Left lung (tissue), 4 donors: ENCODE measurements at regions not wholly inside any gene's neighbourhood (a gene's known extent, or its start where the extent isn't known, plus 50 kb on each side); places are given as distances from the start of the nearest gene placed in this dataset.
"Not testable (repeated sequence)": the region's sequence is repeated elsewhere in the genome, so short reads cannot be mapped to it uniquely, and the experiment has no call there.

Experiments
- ATAC-seq: fragments of 200-7000 bp; cut with Tn5 transposase; one replicate; pipeline ENCODE4 v1.9.1; 2020; ENCODE audit warnings: moderate library complexity
- DNase-seq, 4 donors: peaks; one replicate each; pipeline ENCODE4 v3.0.0-alpha.2; 2013 to 2020
- H3K27ac ChIP-seq, 2 donors: fragments of 200-600 bp; sonication (generic) in 1 of 2; one replicate each; pipeline versions ENCODE4 v1.5.0 to v1.8.0; 2020 to 2021
- H3K27me3 ChIP-seq, 2 donors: fragments of 200-600 bp; sonication (generic) in 1 of 2; one replicate each; pipeline versions ENCODE4 v1.5.0 to v1.8.0; 2020 to 2021
- H3K36me3 ChIP-seq, 2 donors: fragments of 200-600 bp; sonication (generic) in 1 of 2; one replicate each; pipeline versions ENCODE4 v1.5.0 to v1.8.0; 2020 to 2021
- H3K4me1 ChIP-seq, 2 donors: fragments of 200-600 bp; one replicate each; pipeline ENCODE4 v1.8.0; 2021
- H3K4me3 ChIP-seq, 2 donors: fragments of 200-600 bp; sonication (generic) in 1 of 2; one replicate each; pipeline versions ENCODE4 v1.5.0 to v1.8.0; 2020 to 2021; ENCODE audit warnings: mild to moderate bottlenecking in 1 of 2
- H3K9me3 ChIP-seq, 2 donors: fragments of 200-600 bp; sonication (generic) in 1 of 2; one replicate each; pipeline versions ENCODE4 v1.5.0 to v1.8.0; 2020 to 2021
- intact Hi-C, 2 donors: fragments of 100-400 bp; cut with DNase I; formaldehyde crosslinking; loops; one replicate each; pipeline versions ENCODE4 v1.11.2 to v1.14.2; 2022
- TF ChIP-seq, protein P1 (sequence below), 2 donors: fragments of 200-600 bp; sonication (generic) in 1 of 2; IDR thresholded peaks; one replicate each; pipeline versions ENCODE4 v1.5.0 to v1.8.0; 2021; ENCODE audit warnings: antibody characterized with exemption in 2 of 2
- donor health status: DM: no; HTN: yes; CAD: no.
- donor health status: DM: no; HTN: no; CAD: no.

DNA sequence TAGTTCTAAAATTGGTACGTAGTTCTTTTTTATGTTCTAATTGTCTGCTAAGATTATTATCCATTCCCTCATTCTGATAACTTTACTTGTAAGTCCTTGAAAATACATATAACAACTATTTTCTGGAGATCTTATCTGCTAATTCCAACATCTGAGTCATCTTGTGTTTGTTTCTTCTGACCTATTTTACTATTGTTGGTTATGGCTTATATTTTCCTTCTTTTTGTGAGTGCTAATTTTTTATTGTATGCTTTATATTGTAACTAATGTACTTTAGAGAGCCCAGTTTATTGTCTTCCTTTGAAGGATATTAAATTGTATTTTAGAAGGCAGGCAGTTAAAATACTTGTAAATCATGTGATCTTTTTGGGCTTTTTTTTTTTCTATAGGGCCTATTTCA lies 149.3 kb upstream of the LRFN5 start:
- TF ChIP-seq, protein P1, sequence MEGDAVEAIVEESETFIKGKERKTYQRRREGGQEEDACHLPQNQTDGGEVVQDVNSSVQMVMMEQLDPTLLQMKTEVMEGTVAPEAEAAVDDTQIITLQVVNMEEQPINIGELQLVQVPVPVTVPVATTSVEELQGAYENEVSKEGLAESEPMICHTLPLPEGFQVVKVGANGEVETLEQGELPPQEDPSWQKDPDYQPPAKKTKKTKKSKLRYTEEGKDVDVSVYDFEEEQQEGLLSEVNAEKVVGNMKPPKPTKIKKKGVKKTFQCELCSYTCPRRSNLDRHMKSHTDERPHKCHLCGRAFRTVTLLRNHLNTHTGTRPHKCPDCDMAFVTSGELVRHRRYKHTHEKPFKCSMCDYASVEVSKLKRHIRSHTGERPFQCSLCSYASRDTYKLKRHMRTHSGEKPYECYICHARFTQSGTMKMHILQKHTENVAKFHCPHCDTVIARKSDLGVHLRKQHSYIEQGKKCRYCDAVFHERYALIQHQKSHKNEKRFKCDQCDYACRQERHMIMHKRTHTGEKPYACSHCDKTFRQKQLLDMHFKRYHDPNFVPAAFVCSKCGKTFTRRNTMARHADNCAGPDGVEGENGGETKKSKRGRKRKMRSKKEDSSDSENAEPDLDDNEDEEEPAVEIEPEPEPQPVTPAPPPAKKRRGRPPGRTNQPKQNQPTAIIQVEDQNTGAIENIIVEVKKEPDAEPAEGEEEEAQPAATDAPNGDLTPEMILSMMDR (IDR thresholded peaks at IDR 0.05): no peak
- H3K27ac ChIP-seq: no peak overlapping the region
- no peaks in the 10 kb centered on the region for H3K27me3 ChIP-seq
- intact Hi-C loops: no loop called here
- DNase-seq (no peak), ATAC-seq (no peak)
- no peak overlapping the region for H3K4me3 ChIP-seq
- no peaks in the 10 kb centered on the region for H3K9me3 ChIP-seq
- H3K4me1 ChIP-seq: no peaks in the 10 kb centered on the region
- H3K36me3 ChIP-seq: no peaks in the 10 kb centered on the region

DNA sequence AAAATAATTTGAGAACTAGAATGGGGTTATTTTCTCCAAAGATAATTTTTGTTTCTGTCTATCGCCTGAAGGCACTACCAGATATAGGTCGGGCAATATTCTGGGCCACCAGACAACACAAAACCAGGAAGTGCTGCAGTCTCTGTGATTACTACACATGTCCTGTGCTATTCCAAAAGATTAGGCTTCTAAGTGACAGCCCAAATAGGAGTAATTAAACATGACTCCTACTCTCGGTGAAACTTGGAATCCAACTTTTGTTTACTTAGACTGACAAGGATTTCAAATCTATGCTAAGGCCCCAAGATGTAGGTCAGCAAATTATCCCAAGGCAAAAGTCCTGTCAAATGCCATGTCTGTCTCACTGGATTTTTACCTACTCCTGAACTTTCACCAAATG lies 157.6 kb upstream of the LRFN5 start:
- Histone ChIP-seq H3K27ac (no peak overlapping the region), H3K9me3 (no peaks in the 10 kb centered on the region), H3K36me3 (no peaks in the 10 kb centered on the region), H3K4me1 (no peaks in the 10 kb centered on the region), H3K4me3 (no peak overlapping the region), H3K27me3 (no peaks in the 10 kb centered on the region)
- intact Hi-C loops: no loop called here
- ATAC-seq (peak; percentile 29), DNase-seq (no peak)
- TF ChIP-seq, protein P1 (IDR thresholded peaks at IDR 0.05): no peak

DNA sequence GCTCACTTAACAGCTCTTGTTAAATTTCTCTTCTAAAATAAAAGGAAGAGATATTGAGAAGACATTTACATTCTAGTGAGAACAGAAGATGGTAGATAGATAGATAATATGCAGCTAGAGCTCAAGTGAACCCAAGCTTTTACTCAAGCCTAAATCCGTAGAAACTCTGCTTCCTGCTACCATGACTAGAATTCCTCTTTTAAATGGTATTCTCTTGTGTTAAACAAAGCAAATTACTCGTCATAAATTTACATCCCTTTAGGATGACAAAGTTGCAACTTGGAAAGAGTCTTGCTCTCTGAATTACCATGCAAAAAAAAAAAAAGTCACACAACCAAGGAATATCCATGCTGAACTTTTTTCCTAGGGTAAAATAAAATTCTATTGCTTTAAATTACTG lies 160.7 kb upstream of the LRFN5 start:
- Histone ChIP-seq H3K4me3 (no peak overlapping the region), H3K27ac (no peak overlapping the region), H3K9me3 (no peaks in the 10 kb centered on the region), H3K4me1 (no peaks in the 10 kb centered on the region), H3K27me3 (no peaks in the 10 kb centered on the region), H3K36me3 (no peaks in the 10 kb centered on the region)
- ATAC-seq (no peak), DNase-seq (no peak)
- TF ChIP-seq, protein P1 (IDR thresholded peaks at IDR 0.05): no peak
- intact Hi-C loops: no loop called here

DNA sequence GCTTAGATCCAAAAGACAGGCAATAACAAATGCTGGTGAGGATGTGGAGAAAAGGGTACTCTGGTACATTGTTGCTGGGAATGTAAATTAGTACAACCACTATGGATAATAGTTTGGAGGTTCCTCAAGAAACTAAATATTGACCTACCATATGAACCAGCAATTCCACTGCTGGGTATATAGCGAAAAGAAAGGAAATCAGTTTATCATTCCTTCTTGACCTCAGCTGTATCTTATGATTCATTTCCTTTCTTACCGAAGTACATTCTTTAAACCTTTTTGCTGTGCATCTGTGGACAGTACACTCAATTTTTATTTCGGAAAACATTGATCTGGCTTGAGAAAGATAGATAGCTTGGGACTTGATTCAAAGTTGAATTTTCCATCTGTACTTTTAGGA lies 183.2 kb upstream of the LRFN5 start:
- Histone ChIP-seq H3K27ac (no peak overlapping the region), H3K36me3 (no peaks in the 10 kb centered on the region), H3K4me1 (no peaks in the 10 kb centered on the region), H3K4me3 (no peak overlapping the region), H3K9me3 (no peaks in the 10 kb centered on the region), H3K27me3 (no peaks in the 10 kb centered on the region)
- ATAC-seq: no peak
- intact Hi-C loops: no loop called here
- DNase-seq: no peak
- TF ChIP-seq, protein P1 (IDR thresholded peaks at IDR 0.05): no peak

DNA sequence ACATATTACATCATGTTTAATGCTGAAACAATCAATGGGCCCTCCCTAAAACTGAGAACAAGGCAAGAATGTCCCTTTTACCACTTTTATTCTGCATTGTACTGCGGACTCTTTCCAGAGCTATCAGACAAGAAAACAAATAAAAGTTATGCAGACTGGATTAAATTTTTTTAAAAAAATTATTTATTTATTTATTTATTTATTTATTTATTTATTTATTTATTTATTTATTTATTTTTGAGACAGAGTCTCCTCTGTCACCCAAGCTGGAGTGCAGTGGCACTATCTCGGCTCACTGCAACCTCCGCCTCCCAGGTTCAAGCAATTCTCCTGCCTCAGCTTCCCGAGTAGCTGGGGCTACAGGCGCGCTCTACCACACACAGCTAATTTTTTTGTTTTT lies 185.4 kb upstream of the LRFN5 start:
- H3K4me3 ChIP-seq, H3K27ac ChIP-seq, intact Hi-C loops, H3K9me3 ChIP-seq, H3K27me3 ChIP-seq, H3K4me1 ChIP-seq, ATAC-seq, H3K36me3 ChIP-seq, DNase-seq: not testable (repeated sequence)

DNA sequence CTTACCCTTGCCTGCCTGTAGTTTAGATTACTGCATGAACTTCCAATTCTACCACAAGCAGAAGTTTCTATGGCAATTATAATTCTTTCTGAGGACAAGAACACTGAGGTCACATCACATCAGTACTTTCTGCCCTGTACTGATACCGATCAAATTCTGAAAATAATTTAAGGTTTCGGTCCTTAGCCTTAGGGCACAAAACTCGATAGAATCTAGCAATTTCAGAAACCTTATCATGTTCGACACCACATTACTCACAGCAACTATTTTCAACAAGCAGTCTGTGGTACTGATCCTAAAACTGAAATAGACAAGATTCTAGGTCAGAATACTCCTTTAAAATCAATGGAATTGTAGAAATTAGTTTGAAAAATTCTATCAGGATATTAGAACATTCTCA lies 187.0 kb upstream of the LRFN5 start:
- ATAC-seq: no peak
- TF ChIP-seq, protein P1 (IDR thresholded peaks at IDR 0.05): no peak
- Histone ChIP-seq H3K9me3 (no peaks in the 10 kb centered on the region), H3K36me3 (no peaks in the 10 kb centered on the region), H3K4me3 (no peak overlapping the region), H3K27ac (no peak overlapping the region), H3K4me1 (no peaks in the 10 kb centered on the region), H3K27me3 (no peaks in the 10 kb centered on the region)
- DNase-seq: no peak
- intact Hi-C loops: no loop called here
